Tibial nerve (tissue), 3 donors: ENCODE measurements at regions not wholly inside any gene's neighbourhood (a gene's known extent, or its start where the extent isn't known, plus 50 kb on each side); places are given as distances from the start of the nearest gene placed in this dataset.

Experiments
- CTCF ChIP-seq, 5 experiments: fragments of 200-600 bp in 3 of 5; fragments of 450-650 bp in 2 of 5; sonication (generic) in 3 of 5; IDR thresholded peaks; one replicate each; pipeline ENCODE4 v1.5.1; 2016 to 2019; ENCODE audit warnings: antibody characterized with exemption in 5 of 5, mild to moderate bottlenecking in 3 of 5, moderate library complexity in 2 of 5
- POLR2A ChIP-seq, 2 donors: fragments of 450-650 bp; IDR thresholded peaks; one replicate each; pipeline ENCODE4 v1.6.1; 2017; ENCODE audit warnings: antibody characterized with exemption in 2 of 2, mild to moderate bottlenecking in 2 of 2, moderate library complexity in 2 of 2

- TF ChIP-seq CTCF (IDR thresholded peaks at IDR 0.05): no peak
- TF ChIP-seq POLR2A (IDR thresholded peaks at IDR 0.05): no peak
These were observed 71.1 kb upstream of the KCNIP4 start for GRCh38 chr4:22019676-22020075.
